HCT116 (cell line): ENCODE measurements at regions not wholly inside any gene's neighbourhood (a gene's known extent, or its start where the extent isn't known, plus 50 kb on each side); places are given as distances from the start of the nearest gene placed in this dataset.

Experiments used
- ATAC-seq: fragments of 200-7000 bp; cut with Tn5 transposase; 2 replicates; pipeline ENCODE4 v1.9.1; 2020; ENCODE audit warnings: mild to moderate bottlenecking, moderate library complexity
- BruUV-seq: library from RNA; stranded (reverse); fragments of 400-500 nt; replicated peaks from 2 replicates; lab custom pipeline; 2021; lab: Mats Ljungman, UMichigan
- CTCF ChIA-PET: fragments of 300-600 bp; sonication (Branson Sonifier 250); formaldehyde crosslinking; loops from one replicate; lab custom pipeline; 2021; ENCODE audit warnings: antibody characterized with exemption; lab: Charles Lee
- POLR2A ChIA-PET: fragments of 300-600, 350-600 bp; sonication (Branson Sonifier 250); formaldehyde crosslinking; loops from one replicate; lab custom pipeline; 2021; ENCODE audit warnings: antibody characterized with exemption; lab: Charles Lee
- RAD21 ChIA-PET, 2 experiments: fragments of 300-600 bp; sonication (Branson Sonifier 250); formaldehyde crosslinking; loops; one replicate each; lab custom pipeline; 2023; ENCODE audit warnings: low total read pairs in 2 of 2; ENCODE audit not compliant: uncharacterized antibody in 2 of 2, unreplicated experiment in 2 of 2, low non-redundant PET in 1 of 2; lab: Charles Lee
- DNase-seq: peaks from one replicate; pipeline ENCODE4 v3.0.0-alpha.2; 2010; ENCODE audit warnings: low read depth, low spot score
- H2AFZ ChIP-seq: fragments of 200-600 bp; shearing (Covaris generic), sonication (generic); 2 replicates; pipeline ENCODE4 v1.6.1; 2017; ENCODE audit warnings: low read depth, mixed run types, mixed read lengths, antibody characterized with exemption, low read length; ENCODE audit not compliant: poor library complexity, severe bottlenecking
- H3K27ac ChIP-seq: 2 replicates; pipeline ENCODE4 v1.5.1; 2012; ENCODE audit warnings: low read depth, low read length
- H3K27me3 ChIP-seq: fragments of 200-600 bp; sonication (generic); 2 replicates; pipeline ENCODE4 v1.6.1; 2016; ENCODE audit warnings: mixed run types, low read length, mixed read lengths; ENCODE audit not compliant: insufficient read depth
- H3K36me3 ChIP-seq, 2 experiments: fragments of 200-500 bp in 1 of 2; fragments of 200-600 bp in 1 of 2; sonication (Bioruptor generic) in 1 of 2; sonication (generic) in 1 of 2; 2 replicates each; pipeline versions ENCODE4 v1.5.1 to v1.6.1; 2014 to 2016; ENCODE audit warnings: low read length in 2 of 2, inconsistent platforms in 1 of 2, mixed read lengths in 1 of 2, mixed run types in 1 of 2; ENCODE audit not compliant: insufficient read depth in 2 of 2, control insufficient read depth in 1 of 2
- H3K4me1 ChIP-seq, 2 experiments: fragments of 200-600 bp in 1 of 2; sonication (generic) in 1 of 2; 2 replicates each; pipeline versions ENCODE4 v1.5.1 to v1.6.1; 2012 to 2017; ENCODE audit warnings: low read length in 2 of 2, inconsistent platforms in 1 of 2, mild to moderate bottlenecking in 1 of 2, mixed read lengths in 1 of 2, mixed run types in 1 of 2, moderate library complexity in 1 of 2; ENCODE audit not compliant: insufficient read depth in 2 of 2, control insufficient read depth in 1 of 2
- H3K4me2 ChIP-seq: fragments of 200-600 bp; sonication (generic); 2 replicates; pipeline ENCODE4 v1.6.1; 2017; ENCODE audit warnings: mixed run types, low read length, mixed read lengths
- H3K4me3 ChIP-seq, 2 experiments: fragments of 200-600 bp in 1 of 2; sonication (generic) in 1 of 2; replicated peaks in 1 of 2; 2 replicates each; pipeline ENCODE4 v1.5.1; 2011 to 2016; ENCODE audit warnings: low read length in 2 of 2, control low read depth in 1 of 2, low read depth in 1 of 2, mild to moderate bottlenecking in 1 of 2, mixed read lengths in 1 of 2, mixed run types in 1 of 2
- H3K79me2 ChIP-seq: fragments of 200-600 bp; sonication (generic); 2 replicates; pipeline ENCODE4 v1.6.1; 2017; ENCODE audit warnings: mild to moderate bottlenecking, mixed run types, low read length, moderate library complexity, mixed read lengths; ENCODE audit not compliant: insufficient read depth
- H3K9ac ChIP-seq: fragments of 200-600 bp; sonication (generic); 2 replicates; pipeline ENCODE4 v1.6.1; 2016; ENCODE audit warnings: low read length, mixed read lengths
- H3K9me2 ChIP-seq: fragments of 200-600 bp; sonication (generic), shearing (Covaris generic); 2 replicates; pipeline ENCODE4 v1.6.1; 2017; ENCODE audit warnings: mixed run types, mild to moderate bottlenecking, moderate library complexity; ENCODE audit not compliant: insufficient read depth
- H3K9me3 ChIP-seq, 2 experiments: fragments of 200-500 bp in 1 of 2; fragments of 200-600 bp in 1 of 2; sonication (Bioruptor generic) in 1 of 2; sonication (generic) in 1 of 2; 2 replicates each; pipeline ENCODE4 v1.6.1; 2014 to 2017; ENCODE audit warnings: low read length in 2 of 2, mixed read lengths in 2 of 2, inconsistent platforms in 1 of 2, low read depth in 1 of 2, mild to moderate bottlenecking in 1 of 2, mixed run types in 1 of 2, moderate library complexity in 1 of 2; ENCODE audit not compliant: control insufficient read depth in 1 of 2, insufficient read depth in 1 of 2
- H4K20me1 ChIP-seq: fragments of 200-600 bp; sonication (generic), shearing (Covaris generic); 2 replicates; pipeline ENCODE4 v1.6.1; 2017; ENCODE audit warnings: mixed run types, mild to moderate bottlenecking, moderate library complexity; ENCODE audit not compliant: insufficient read depth
- CBX3 ChIP-seq: IDR thresholded peaks from 2 replicates; pipeline ENCODE4 v1.6.1; 2012; ENCODE audit warnings: low read depth
- MAX ChIP-seq: IDR thresholded peaks from 2 replicates; pipeline ENCODE4 v1.6.1; 2012
- POLR2AphosphoS5 ChIP-seq: IDR thresholded peaks from 2 replicates; pipeline ENCODE4 v1.6.1; 2011; ENCODE audit warnings: mild to moderate bottlenecking, low read depth, low read length, moderate library complexity
- RAD21 ChIP-seq: IDR thresholded peaks from 2 replicates; pipeline ENCODE4 v1.6.1; 2012; ENCODE audit warnings: low read depth, mild to moderate bottlenecking
- SIN3A ChIP-seq: IDR thresholded peaks from 2 replicates; pipeline ENCODE4 v1.6.1; 2012; ENCODE audit warnings: low read depth
- ZBTB33 ChIP-seq: IDR thresholded peaks from 2 replicates; pipeline ENCODE4 v1.6.1; 2011; ENCODE audit warnings: mild to moderate bottlenecking, low read length, moderate library complexity; ENCODE audit not compliant: insufficient replicate concordance; ENCODE audit errors: extremely low read depth
- intact Hi-C: fragments of 100-400 bp; cut with micrococcal nuclease; formaldehyde crosslinking; loops from 2 replicates; pipeline ENCODE4 v1.10.0; 2022
- TF ChIP-seq, protein P1 (sequence below): IDR thresholded peaks from 2 replicates; pipeline ENCODE4 v1.6.1; 2012

DNA sequence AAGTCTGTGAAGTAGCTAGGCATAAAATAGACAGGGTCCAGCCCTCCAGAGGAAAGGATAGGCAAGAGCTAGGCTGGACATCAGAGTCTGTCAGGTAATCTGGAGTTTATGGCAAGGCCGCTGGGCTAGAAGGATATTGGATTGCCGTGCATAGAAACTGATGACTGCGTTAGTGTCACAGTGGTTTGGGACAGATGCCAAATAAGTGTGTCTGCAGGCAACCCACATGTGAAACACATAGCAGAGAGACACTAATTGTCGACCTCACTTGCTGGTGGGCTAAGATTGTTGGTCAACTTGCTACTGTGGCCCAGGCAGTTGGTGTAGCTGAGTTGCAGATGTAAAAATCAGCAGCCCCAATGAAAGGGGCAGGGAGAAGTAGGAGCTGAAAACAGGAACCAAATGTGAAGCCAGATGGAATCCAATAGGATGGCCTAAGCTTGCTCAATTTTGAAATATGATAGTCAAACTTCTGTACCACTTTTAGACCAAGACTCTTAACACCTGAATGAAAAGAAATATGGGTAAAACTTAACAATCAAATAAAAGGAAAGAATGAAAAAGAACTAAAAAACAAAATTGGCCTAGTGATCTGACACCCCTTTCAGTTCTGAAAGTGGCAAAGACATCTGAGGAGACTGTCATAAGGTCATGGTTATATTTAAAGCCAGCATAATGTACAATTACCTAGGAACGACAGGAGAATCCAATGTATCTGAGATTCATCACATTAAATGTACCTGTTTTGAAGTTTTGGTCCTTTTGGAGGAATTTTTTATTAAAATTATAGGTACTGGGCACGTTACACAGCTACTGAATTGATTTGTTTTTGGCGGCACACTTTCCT, 243.3 kb upstream of the ACTBL2 start:
- Histone ChIP-seq H3K36me3 (no peaks in the 10 kb centered on the region), H4K20me1 (no peaks in the 10 kb centered on the region), H3K27ac (no peak overlapping the region), H3K4me1 (peaks cover 0 to 5% of the 10 kb centered on the region in 2 experiments; a peak in 1 of 4 replicates), H3K9me2 (no peaks in the 10 kb centered on the region), H3K4me2 (no peak overlapping the region), H3K79me2 (no peaks in the 10 kb centered on the region), H2AFZ (peak overlapping the region; percentile 43), H3K9me3 (no peaks in the 10 kb centered on the region), H3K4me3 (no peak overlapping the region), H3K9ac (no peak overlapping the region), H3K27me3 (no peaks in the 10 kb centered on the region)
- ATAC-seq: no peak
- RAD21 ChIA-PET: no interaction called here
- BruUV-seq: no TSS peak
- POLR2A ChIA-PET: no interaction called here
- intact Hi-C loops: no loop called here
- no peak for DNase-seq
- CTCF ChIA-PET: no interaction called here
- TF ChIP-seq RAD21 (no peak), POLR2AphosphoS5 (no peak), CBX3 (no peak), SIN3A (no peak), MAX (no peak)

DNA sequence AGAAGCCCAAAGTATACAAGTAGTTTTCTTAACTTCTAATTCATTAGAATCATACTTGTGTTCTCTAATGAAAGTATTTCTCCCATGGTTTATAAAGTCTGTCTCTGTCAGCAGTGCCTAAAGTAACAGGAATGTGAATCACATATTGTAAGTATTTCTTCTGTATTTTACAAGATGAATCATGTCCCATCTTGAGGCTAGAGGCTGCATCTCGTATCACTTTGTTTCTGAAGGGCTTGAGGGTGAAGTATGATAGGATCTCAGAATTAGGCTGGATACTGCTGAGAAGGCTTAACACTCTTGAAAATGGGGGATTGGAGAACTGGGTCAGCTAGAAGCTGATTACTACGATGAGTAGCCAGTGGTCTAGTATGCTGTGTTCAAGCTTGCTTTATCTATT, 242.2 kb upstream of the ACTBL2 start:
- no peaks in the 10 kb centered on the region for H3K36me3 ChIP-seq
- no peak overlapping the region for H3K9ac ChIP-seq
- no peaks in the 10 kb centered on the region for H3K27me3 ChIP-seq
- CTCF ChIA-PET: no interaction called here
- no peaks in the 10 kb centered on the region for H3K9me2 ChIP-seq
- no peak overlapping the region for H3K4me2 ChIP-seq
- no TSS peak for BruUV-seq
- no peak for DNase-seq
- no peaks in the 10 kb centered on the region for H3K79me2 ChIP-seq
- intact Hi-C loops: no loop called here
- TF ChIP-seq, protein P1, sequence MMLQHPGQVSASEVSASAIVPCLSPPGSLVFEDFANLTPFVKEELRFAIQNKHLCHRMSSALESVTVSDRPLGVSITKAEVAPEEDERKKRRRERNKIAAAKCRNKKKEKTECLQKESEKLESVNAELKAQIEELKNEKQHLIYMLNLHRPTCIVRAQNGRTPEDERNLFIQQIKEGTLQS: no peak
- TF ChIP-seq ZBTB33: no peak
- no peaks in the 10 kb centered on the region for H3K9me3 ChIP-seq
- peaks cover 0 to 5% of the 10 kb centered on the region in 2 experiments; a peak in 1 of 4 replicates for H3K4me1 ChIP-seq
- no peak overlapping the region for H2AFZ ChIP-seq
- H4K20me1 ChIP-seq: no peaks in the 10 kb centered on the region
- ATAC-seq: no peak
- H3K4me3 ChIP-seq: no peak overlapping the region
- H3K27ac ChIP-seq: no peak overlapping the region
- RAD21 ChIA-PET: no interaction called here
- POLR2A ChIA-PET: no interaction called here
